Suprapubic skin (tissue), 4 donors: ENCODE measurements at regions not wholly inside any gene's neighbourhood (a gene's known extent, or its start where the extent isn't known, plus 50 kb on each side); places are given as distances from the start of the nearest gene placed in this dataset.
A peak's percentile ranks its signal among the peaks of the same experiment; 100 is the strongest.

Experiments
- DNase-seq, 2 donors: peaks; one replicate each; pipeline ENCODE4 v3.0.0-alpha.2; 2019; ENCODE audit warnings: low spot score in 2 of 2
- H3K27ac ChIP-seq: fragments of 200-600 bp; sonication (generic); one replicate; pipeline ENCODE4 v1.5.1; 2019
- H3K27me3 ChIP-seq: fragments of 200-600 bp; sonication (generic); one replicate; pipeline ENCODE4 v1.5.1; 2019
- H3K36me3 ChIP-seq: fragments of 200-600 bp; sonication (generic); one replicate; pipeline ENCODE4 v1.5.1; 2019
- H3K4me1 ChIP-seq: fragments of 200-600 bp; sonication (generic); one replicate; pipeline ENCODE4 v1.5.1; 2019
- H3K4me3 ChIP-seq: fragments of 200-600 bp; sonication (generic); one replicate; pipeline ENCODE4 v1.5.1; 2019; ENCODE audit warnings: mild to moderate bottlenecking
- H3K9me3 ChIP-seq: fragments of 200-600 bp; sonication (generic); one replicate; pipeline ENCODE4 v1.5.1; 2019
- CTCF ChIP-seq, 2 donors: fragments of 200-600 bp in 1 of 2; fragments of 450-650 bp in 1 of 2; sonication (generic) in 1 of 2; IDR thresholded peaks; one replicate each; pipeline ENCODE4 v1.5.1; 2016 to 2019; ENCODE audit warnings: antibody characterized with exemption in 2 of 2, mild to moderate bottlenecking in 1 of 2, moderate library complexity in 1 of 2
- EP300 ChIP-seq: sonication (generic); formaldehyde crosslinking; IDR thresholded peaks from one replicate; pipeline ENCODE4 v1.6.1; 2017; ENCODE audit warnings: antibody characterized with exemption
- POLR2A ChIP-seq, 2 donors: fragments of 450-650 bp; IDR thresholded peaks; one replicate each; pipeline ENCODE4 v1.6.1; 2017; ENCODE audit warnings: antibody characterized with exemption in 2 of 2, mild to moderate bottlenecking in 2 of 2, moderate library complexity in 2 of 2
- POLR2AphosphoS5 ChIP-seq, 3 donors: sonication (generic); formaldehyde crosslinking; IDR thresholded peaks; one replicate each; pipeline ENCODE4 v1.6.1; 2017; ENCODE audit warnings: antibody characterized with exemption in 3 of 3
- WGBS: methylation state at CpG from one replicate; pipeline ENCODE4 v1.1.5; 2018; 5-methylcytosine and 5-hydroxymethylcytosine counted together

- 43% methylated on average over 4 of the region's 4 CpGs for WGBS
- Histone ChIP-seq H3K4me1 (no peaks in the 10 kb centered on the region), H3K36me3 (no peaks in the 10 kb centered on the region), H3K27me3 (no peaks in the 10 kb centered on the region), H3K9me3 (no peaks in the 10 kb centered on the region), H3K4me3 (no peak overlapping the region), H3K27ac (no peak overlapping the region)
- TF ChIP-seq POLR2A (IDR thresholded peaks at IDR 0.05) = no peak
- no peak for TF ChIP-seq CTCF (IDR thresholded peaks at IDR 0.05)
- no peak for TF ChIP-seq POLR2AphosphoS5 (IDR thresholded peaks at IDR 0.05)
- no peak for TF ChIP-seq EP300
- DNase-seq = no peak
Observed at GRCh38 chr9:119827126-119827525, 457.9 kb upstream of the BRINP1 start.

DNA sequence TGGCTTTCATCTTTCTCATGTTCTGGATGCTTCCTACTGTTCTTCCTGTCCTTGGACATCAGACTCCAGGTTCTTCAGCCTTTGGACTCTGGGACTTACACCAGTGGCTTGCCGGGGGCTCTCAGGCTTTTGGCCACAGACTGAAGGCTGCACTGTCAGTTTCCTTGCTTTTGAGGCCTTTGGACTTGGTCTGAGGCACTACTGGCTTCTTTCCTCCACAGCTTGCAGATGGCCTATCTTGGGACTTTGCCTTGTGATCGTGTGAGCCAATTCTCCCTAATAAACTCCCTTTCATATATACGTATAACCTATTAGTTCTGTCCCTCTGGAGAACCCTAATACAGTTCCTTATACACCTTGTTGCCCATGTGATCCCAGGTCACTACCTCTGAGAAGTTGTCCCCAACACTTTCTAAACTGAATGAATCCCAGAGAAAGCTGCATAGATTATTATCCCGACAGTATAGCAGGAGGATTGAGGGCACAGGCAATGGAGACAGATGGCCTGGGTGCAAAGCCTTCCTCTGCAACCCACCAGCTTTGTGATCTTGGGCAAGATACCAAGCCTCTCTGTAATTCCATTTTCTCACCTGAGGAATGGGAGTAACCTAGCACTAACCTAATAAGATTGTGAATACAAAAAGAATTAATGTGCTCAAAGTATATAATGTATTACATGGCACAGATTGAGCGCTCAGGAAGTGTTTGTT, 449.6 kb upstream of the BRINP1 start:
- no peak for DNase-seq
- whole genome bisulfite sequencing = 88% methylated on average over 5 of the region's 5 CpGs
- H3K27me3 ChIP-seq = no peaks in the 10 kb centered on the region
- H3K4me1 ChIP-seq = no peaks in the 10 kb centered on the region
- no peaks in the 10 kb centered on the region for H3K9me3 ChIP-seq
- H3K36me3 ChIP-seq = no peaks in the 10 kb centered on the region
- H3K4me3 ChIP-seq = no peak overlapping the region
- no peak for TF ChIP-seq POLR2AphosphoS5 (IDR thresholded peaks at IDR 0.05)
- TF ChIP-seq POLR2A (IDR thresholded peaks at IDR 0.05) = no peak
- no peak for TF ChIP-seq CTCF (IDR thresholded peaks at IDR 0.05)
- no peak for TF ChIP-seq EP300
- H3K27ac ChIP-seq = no peak overlapping the region

GRCh38 chr9:119810645-119811429, 441.6 kb upstream of the BRINP1 start:
- TF ChIP-seq EP300 (no peak), CTCF (IDR thresholded peaks at IDR 0.05) (no peak), POLR2A (IDR thresholded peaks at IDR 0.05) (no peak), POLR2AphosphoS5 (IDR thresholded peaks at IDR 0.05) (no peak)
- H3K36me3 ChIP-seq = no peaks in the 10 kb centered on the region
- WGBS = 65% methylated on average over 9 of the region's 9 CpGs
- no peaks in the 10 kb centered on the region for H3K27me3 ChIP-seq
- peak overlapping the region; percentile 45 for H3K27ac ChIP-seq
- no peaks in the 10 kb centered on the region for H3K9me3 ChIP-seq
- H3K4me3 ChIP-seq = no peak overlapping the region
- no peak for DNase-seq
- H3K4me1 ChIP-seq = no peaks in the 10 kb centered on the region

- peaks cover 13% of the 10 kb centered on the region for H3K4me1 ChIP-seq
- H3K36me3 ChIP-seq = no peaks in the 10 kb centered on the region
- no peak overlapping the region for H3K27ac ChIP-seq
- WGBS = 89% methylated on average over 1 of the region's 1 CpG
- DNase-seq = no peak
- no peak overlapping the region for H3K4me3 ChIP-seq
- no peaks in the 10 kb centered on the region for H3K9me3 ChIP-seq
- H3K27me3 ChIP-seq = no peaks in the 10 kb centered on the region
- TF ChIP-seq POLR2A (IDR thresholded peaks at IDR 0.05) = no peak
- no peak for TF ChIP-seq CTCF (IDR thresholded peaks at IDR 0.05)
- TF ChIP-seq POLR2AphosphoS5 (IDR thresholded peaks at IDR 0.05) = no peak
- no peak for TF ChIP-seq EP300
Observed at GRCh38 chr9:119803679-119804078, 434.4 kb upstream of the BRINP1 start.

GRCh38 chr9:119802621-119803020, 433.4 kb upstream of the BRINP1 start:
- TF ChIP-seq POLR2AphosphoS5 (IDR thresholded peaks at IDR 0.05) (no peak), EP300 (no peak)
- Histone ChIP-seq H3K9me3 (no peaks in the 10 kb centered on the region), H3K36me3 (no peaks in the 10 kb centered on the region), H3K27ac (peak overlapping the region; percentile 55), H3K4me1 (peaks cover 13% of the 10 kb centered on the region), H3K27me3 (no peaks in the 10 kb centered on the region), H3K4me3 (no peak overlapping the region)
- DNase-seq = peak; percentile 76 to 78
- 30% methylated on average over 5 of the region's 6 CpGs for WGBS
